ENCODE measurements at regions not wholly inside any gene's neighbourhood (a gene's known extent, or its start where the extent isn't known, plus 50 kb on each side); places are given as distances from the start of the nearest gene placed in this dataset.
"Not testable (repeated sequence)": the region's sequence is repeated elsewhere in the genome, so short reads cannot be mapped to it uniquely, and the experiment has no call there.

- TF ChIP-seq POLR2A (IDR thresholded peaks at IDR 0.05) (no peak), CTCF (IDR thresholded peaks at IDR 0.05) (no peak)
- 91% methylated on average over 15 of the region's 15 CpGs for WGBS, 2 donors
- DNase-seq (ENCODE audit: low spot score in 2 of 2) = no peak
- intact Hi-C loops (cut with DNase I; ENCODE audit: low total_unique reads) = loop anchor here (5.0 kb wide), 1 partner anchor 1948 kb away; no protein-coding TSS in a partner anchor
- no peak overlapping the region for H3K4me3 ChIP-seq (ENCODE audit: low read depth, poor library complexity, severe bottlenecking)
These were observed 2035.5 kb upstream of the ACO1 start for GRCh38 chr9:30348904-30349303.

DNA sequence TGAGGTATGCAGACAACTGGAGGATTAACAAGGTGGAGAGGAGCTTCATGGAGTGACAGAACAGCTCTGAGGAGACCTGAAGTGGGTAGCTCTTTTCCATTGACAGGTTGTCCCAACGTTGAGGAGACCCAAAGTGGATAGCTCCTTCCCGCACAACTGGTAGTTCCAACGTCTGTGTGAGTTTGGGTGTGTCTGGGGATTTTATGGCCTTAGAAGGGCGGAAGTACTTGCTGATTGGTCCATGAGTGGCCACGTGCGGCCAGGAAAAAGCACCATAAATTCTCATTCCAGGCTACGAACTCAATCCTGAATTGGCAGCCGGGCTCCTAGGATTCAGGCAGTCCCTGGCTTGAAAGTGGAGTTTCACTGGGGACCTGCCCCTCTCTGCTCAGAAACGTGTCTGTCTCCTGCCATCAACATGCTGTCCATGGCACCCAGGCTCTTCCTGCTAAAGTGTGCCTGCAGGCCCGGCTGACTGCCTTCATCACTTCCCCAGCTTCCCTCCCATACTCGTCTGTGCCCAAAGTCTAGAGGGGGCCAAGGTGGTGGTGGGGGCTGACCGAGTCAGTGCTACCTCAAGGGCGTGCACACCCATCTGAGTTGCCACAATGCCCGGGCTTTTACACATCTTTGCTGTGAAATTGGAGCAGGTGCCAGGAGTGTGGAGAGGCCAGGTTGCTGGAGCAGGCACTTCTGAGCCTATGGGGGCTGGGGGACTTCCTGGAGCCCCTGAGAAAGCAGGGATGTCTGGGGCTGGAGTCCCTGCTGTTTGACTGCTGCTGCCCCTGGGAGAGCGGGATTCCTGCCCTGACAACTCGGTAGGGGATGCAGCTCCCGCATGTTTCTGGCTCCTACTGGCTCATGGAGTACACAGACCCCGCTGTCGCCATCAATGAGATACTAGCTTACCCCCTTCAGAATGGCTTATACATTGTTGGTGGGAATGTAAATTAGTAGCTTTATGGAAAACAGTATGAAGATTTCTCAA is 2034.6 kb upstream of the ACO1 start:
- H3K4me3 ChIP-seq (ENCODE audit: low read depth, poor library complexity, severe bottlenecking) = no peak overlapping the region
- TF ChIP-seq CTCF (IDR thresholded peaks at IDR 0.05) (no peak), POLR2A (IDR thresholded peaks at IDR 0.05) (no peak)
- 89 to 91% methylated on average over 19 of the region's 19 CpGs for WGBS, 2 donors
- DNase-seq (ENCODE audit: low spot score in 2 of 2) = no peak
- intact Hi-C loops (cut with DNase I; ENCODE audit: low total_unique reads) = loop anchor here (5.0 kb wide), 1 partner anchor 1947 kb away; no protein-coding TSS in a partner anchor

GRCh38 chr9:30356221-30356620 is 2028.2 kb upstream of the ACO1 start:
- 82 to 85% methylated on average over 4 of the region's 4 CpGs for WGBS, 2 donors
- no peak for DNase-seq (ENCODE audit: low spot score in 2 of 2)
- TF ChIP-seq POLR2A (IDR thresholded peaks at IDR 0.05) = no peak
- no peak for TF ChIP-seq CTCF (IDR thresholded peaks at IDR 0.05)
- H3K4me3 ChIP-seq (ENCODE audit: low read depth, poor library complexity, severe bottlenecking) = no peak overlapping the region
- intact Hi-C loops (cut with DNase I; ENCODE audit: low total_unique reads) = no loop called here

- DNase-seq (ENCODE audit: low spot score in 2 of 2) = no peak
- no peak overlapping the region for H3K4me3 ChIP-seq (ENCODE audit: low read depth, poor library complexity, severe bottlenecking)
- intact Hi-C loops (cut with DNase I; ENCODE audit: low total_unique reads) = no loop called here
- TF ChIP-seq POLR2A (IDR thresholded peaks at IDR 0.05) (no peak), CTCF (IDR thresholded peaks at IDR 0.05) (no peak)
These were observed 2022.1 kb upstream of the ACO1 start for GRCh38 chr9:30362373-30362772.

DNA sequence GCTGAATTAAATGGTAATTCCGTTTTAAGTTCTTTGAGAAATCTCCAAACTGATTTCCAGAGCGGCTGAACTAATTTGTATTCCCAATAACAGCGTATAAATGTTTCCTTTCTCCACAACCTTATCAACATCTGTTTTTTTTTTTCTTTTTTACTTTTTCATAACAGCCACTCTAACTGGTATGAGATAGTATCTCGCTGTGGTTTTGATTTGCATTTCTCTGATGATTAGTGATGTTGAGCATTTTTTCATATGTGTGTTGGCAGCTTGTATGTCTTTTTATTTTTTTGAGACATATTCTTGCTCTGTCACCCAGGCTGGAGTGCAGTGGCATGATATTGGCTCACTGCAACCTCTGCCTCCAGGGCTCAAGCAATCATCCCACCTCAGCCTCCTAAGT is 2018.3 kb upstream of the ACO1 start:
- DNase-seq (ENCODE audit: low spot score in 2 of 2); intact Hi-C loops (cut with DNase I; ENCODE audit: low total_unique reads); H3K4me3 ChIP-seq (ENCODE audit: low read depth, poor library complexity, severe bottlenecking): not testable (repeated sequence)
- WGBS, 2 donors = 57 to 76% methylated on average over 4 of the region's 4 CpGs

GRCh38 chr9:30382271-30382670 is 2002.2 kb upstream of the ACO1 start:
- 82 to 92% methylated on average over 2 of the region's 2 CpGs for WGBS, 2 donors
- DNase-seq (ENCODE audit: low spot score in 2 of 2) = no peak
- TF ChIP-seq POLR2A (IDR thresholded peaks at IDR 0.05) (no peak), CTCF (IDR thresholded peaks at IDR 0.05) (no peak)
- H3K4me3 ChIP-seq (ENCODE audit: low read depth, poor library complexity, severe bottlenecking) = no peak overlapping the region
- intact Hi-C loops (cut with DNase I; ENCODE audit: low total_unique reads) = no loop called here

Measured in lower leg skin (tissue), 4 donors.